ENCODE measurements at regions not wholly inside any gene's neighbourhood (a gene's known extent, or its start where the extent isn't known, plus 50 kb on each side); places are given as distances from the start of the nearest gene placed in this dataset.

DNA sequence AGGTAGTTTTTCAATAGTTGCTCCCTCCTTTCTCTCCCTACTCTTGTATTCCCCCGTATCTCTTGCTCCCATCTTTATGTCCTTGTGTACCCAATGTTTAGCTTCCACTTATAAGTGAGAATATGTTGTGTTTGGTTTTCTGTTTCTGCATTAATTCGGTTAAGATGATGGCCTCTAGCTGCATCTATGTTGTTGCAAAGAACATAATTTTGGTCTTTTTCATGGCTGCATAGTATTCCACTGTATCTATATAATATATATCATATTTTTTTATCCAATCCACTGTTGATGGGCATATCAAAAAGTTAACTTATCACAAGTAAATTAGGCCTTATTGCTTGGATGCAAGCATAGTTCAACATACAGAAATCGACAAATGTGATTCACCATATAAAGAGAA is 594.0 kb downstream of the TYW1 start:
- H4K20me1 ChIP-seq (ENCODE audit: low read length): no peaks in the 10 kb centered on the region
- intact Hi-C loops (cut with micrococcal nuclease): no loop called here
- H3K27ac ChIP-seq (ENCODE audit: low read length): no peak overlapping the region
- H3K79me2 ChIP-seq (ENCODE audit: low read length): no peaks in the 10 kb centered on the region
- no peak overlapping the region for H3K9ac ChIP-seq (ENCODE audit: low read length)
- H3K36me3 ChIP-seq (ENCODE audit: low read depth, low read length): no peaks in the 10 kb centered on the region
- no peaks in the 10 kb centered on the region for H3F3A ChIP-seq (ENCODE audit: low read length, unreplicated experiment)
- no peak overlapping the region for H2AFZ ChIP-seq (ENCODE audit: low read length)
- no peak for DNase-seq
- BruUV-seq (replicated peaks): no TSS peak
- CTCF ChIA-PET: no interaction called here
- H3K4me2 ChIP-seq (ENCODE audit: low read length): no peak overlapping the region
- no peak overlapping the region for H3K4me3 ChIP-seq (ENCODE audit: low read length)
- TF ChIP-seq EZH2phosphoT487 (IDR thresholded peaks at IDR 0.05; ENCODE audit: borderline replicate concordance, low read length) (no peak), EZH2 (IDR thresholded peaks at IDR 0.05; ENCODE audit: low read length, unreplicated experiment) (no peak)
- TF ChIP-seq, protein P1, sequence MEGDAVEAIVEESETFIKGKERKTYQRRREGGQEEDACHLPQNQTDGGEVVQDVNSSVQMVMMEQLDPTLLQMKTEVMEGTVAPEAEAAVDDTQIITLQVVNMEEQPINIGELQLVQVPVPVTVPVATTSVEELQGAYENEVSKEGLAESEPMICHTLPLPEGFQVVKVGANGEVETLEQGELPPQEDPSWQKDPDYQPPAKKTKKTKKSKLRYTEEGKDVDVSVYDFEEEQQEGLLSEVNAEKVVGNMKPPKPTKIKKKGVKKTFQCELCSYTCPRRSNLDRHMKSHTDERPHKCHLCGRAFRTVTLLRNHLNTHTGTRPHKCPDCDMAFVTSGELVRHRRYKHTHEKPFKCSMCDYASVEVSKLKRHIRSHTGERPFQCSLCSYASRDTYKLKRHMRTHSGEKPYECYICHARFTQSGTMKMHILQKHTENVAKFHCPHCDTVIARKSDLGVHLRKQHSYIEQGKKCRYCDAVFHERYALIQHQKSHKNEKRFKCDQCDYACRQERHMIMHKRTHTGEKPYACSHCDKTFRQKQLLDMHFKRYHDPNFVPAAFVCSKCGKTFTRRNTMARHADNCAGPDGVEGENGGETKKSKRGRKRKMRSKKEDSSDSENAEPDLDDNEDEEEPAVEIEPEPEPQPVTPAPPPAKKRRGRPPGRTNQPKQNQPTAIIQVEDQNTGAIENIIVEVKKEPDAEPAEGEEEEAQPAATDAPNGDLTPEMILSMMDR (conservative IDR thresholded peaks at IDR 0.05; ENCODE audit: low read depth, low read length): no peak
- POLR2A ChIA-PET (ENCODE audit: unreplicated experiment): no interaction called here
- no peak for ATAC-seq
- no peaks in the 10 kb centered on the region for H3K9me2 ChIP-seq (replicated peaks; ENCODE audit: low read length)
- no peaks in the 10 kb centered on the region for H3K9me3 ChIP-seq (ENCODE audit: low read length)
- H3K27me3 ChIP-seq (ENCODE audit: low read length): no peaks in the 10 kb centered on the region
- no peaks in the 10 kb centered on the region for H3K4me1 ChIP-seq (ENCODE audit: insufficient read depth, low read length)

DNA sequence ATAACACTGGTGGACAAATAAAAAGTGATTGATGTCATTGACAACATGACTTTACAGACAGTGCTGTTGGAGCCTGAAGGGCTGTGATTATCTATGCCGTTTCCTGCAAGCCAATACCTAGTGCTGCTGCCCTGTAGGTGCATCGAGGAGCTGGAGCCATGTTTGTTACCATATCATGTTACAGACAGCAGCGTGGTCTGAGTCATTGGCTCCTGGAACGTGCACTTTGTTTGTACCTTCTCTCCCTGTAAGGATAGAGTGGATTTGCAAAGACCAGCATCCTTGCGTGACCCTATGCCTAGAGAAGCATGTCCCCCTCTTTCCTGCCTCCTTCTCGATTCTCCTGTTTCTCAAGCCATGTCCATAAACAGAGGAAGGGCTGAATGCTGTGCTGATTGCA is 597.2 kb downstream of the TYW1 start:
- no peak overlapping the region for H3K4me3 ChIP-seq (ENCODE audit: low read length)

DNA sequence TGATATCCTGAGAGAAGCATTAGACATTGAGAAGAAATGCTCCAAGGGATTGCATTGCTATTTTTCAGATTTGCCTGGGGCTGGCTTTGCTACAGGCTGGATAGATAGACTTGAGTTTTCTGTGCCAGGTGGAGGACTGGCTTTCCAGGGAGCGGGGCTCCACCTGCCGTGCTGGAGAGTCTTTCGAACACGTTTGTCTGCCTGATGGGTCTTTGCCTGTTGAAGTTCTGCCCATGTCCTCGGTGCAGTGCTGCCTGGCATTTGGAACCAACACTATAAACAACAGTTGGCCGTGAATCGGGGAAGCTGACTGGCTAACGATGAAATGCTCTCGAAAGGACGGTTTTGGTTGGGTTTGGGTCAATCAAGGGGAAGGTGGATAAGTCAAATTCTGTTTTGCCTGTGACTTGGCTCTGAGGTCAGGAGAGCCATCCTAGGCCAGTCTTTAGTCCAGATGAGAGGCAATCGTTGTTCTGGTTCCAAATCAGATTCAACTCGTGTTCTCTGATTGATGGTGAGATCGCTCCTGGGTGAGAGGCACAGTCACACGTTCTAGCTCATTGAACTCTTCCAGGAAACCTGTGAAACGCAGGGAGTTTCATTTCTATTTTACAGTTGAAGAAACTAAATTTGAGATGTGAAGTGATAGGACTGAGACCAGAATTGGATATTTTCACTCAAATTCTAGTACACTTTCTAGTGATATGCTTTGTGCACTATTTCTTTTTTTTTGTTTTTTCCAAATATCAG is 599.0 kb downstream of the TYW1 start:
- ChIA-PET CTCF (no interaction called here), POLR2A (ENCODE audit: unreplicated experiment) (no interaction called here)
- Histone ChIP-seq H3K9me2 (replicated peaks; ENCODE audit: low read length) (no peaks in the 10 kb centered on the region), H3K9ac (ENCODE audit: low read length) (no peak overlapping the region), H4K20me1 (ENCODE audit: low read length) (no peaks in the 10 kb centered on the region), H3K4me2 (ENCODE audit: low read length) (no peak overlapping the region), H3K27ac (ENCODE audit: low read length) (no peak overlapping the region), H3K36me3 (ENCODE audit: low read depth, low read length) (no peaks in the 10 kb centered on the region), H3K4me3 (ENCODE audit: low read length) (no peak overlapping the region), H2AFZ (ENCODE audit: low read length) (no peak overlapping the region), H3K79me2 (ENCODE audit: low read length) (no peaks in the 10 kb centered on the region), H3K9me3 (ENCODE audit: low read length) (no peaks in the 10 kb centered on the region), H3F3A (ENCODE audit: low read length, unreplicated experiment) (no peaks in the 10 kb centered on the region), H3K27me3 (ENCODE audit: low read length) (no peaks in the 10 kb centered on the region), H3K4me1 (ENCODE audit: insufficient read depth, low read length) (no peaks in the 10 kb centered on the region)
- TF ChIP-seq EZH2phosphoT487 (IDR thresholded peaks at IDR 0.05; ENCODE audit: borderline replicate concordance, low read length) (no peak), EZH2 (IDR thresholded peaks at IDR 0.05; ENCODE audit: low read length, unreplicated experiment) (no peak)
- no TSS peak for BruUV-seq (replicated peaks)
- intact Hi-C loops (cut with micrococcal nuclease): no loop called here
- DNase-seq (no peak), ATAC-seq (no peak)

More for the DNA sequence above, 597.2 kb downstream of the TYW1 start:
- ChIA-PET CTCF (no interaction called here), POLR2A (ENCODE audit: unreplicated experiment) (no interaction called here)
- ATAC-seq: no peak
- TF ChIP-seq EZH2 (IDR thresholded peaks at IDR 0.05; ENCODE audit: low read length, unreplicated experiment): no peak
- TF ChIP-seq, protein P1 (conservative IDR thresholded peaks at IDR 0.05; ENCODE audit: low read depth, low read length): no peak
- no TSS peak for BruUV-seq (replicated peaks)
- no peaks in the 10 kb centered on the region for H3K27me3 ChIP-seq (ENCODE audit: low read length)
- no peaks in the 10 kb centered on the region for H3K79me2 ChIP-seq (ENCODE audit: low read length)
- intact Hi-C loops (cut with micrococcal nuclease): no loop called here
- H3K36me3 ChIP-seq (ENCODE audit: low read depth, low read length): no peaks in the 10 kb centered on the region
- no peaks in the 10 kb centered on the region for H3K4me1 ChIP-seq (ENCODE audit: insufficient read depth, low read length)
- H3K9me3 ChIP-seq (ENCODE audit: low read length): no peaks in the 10 kb centered on the region
- no peaks in the 10 kb centered on the region for H3K9me2 ChIP-seq (replicated peaks; ENCODE audit: low read length)
- DNase-seq: no peak
- H3K4me2 ChIP-seq (ENCODE audit: low read length): no peak overlapping the region
- no peaks in the 10 kb centered on the region for H4K20me1 ChIP-seq (ENCODE audit: low read length)
- H3K27ac ChIP-seq (ENCODE audit: low read length): no peak overlapping the region
- H3K9ac ChIP-seq (ENCODE audit: low read length): no peak overlapping the region
- no peak overlapping the region for H2AFZ ChIP-seq (ENCODE audit: low read length)
- no peaks in the 10 kb centered on the region for H3F3A ChIP-seq (ENCODE audit: low read length, unreplicated experiment)
